PC-3 (cell line): ENCODE measurements at regions not wholly inside any gene's neighbourhood (a gene's known extent, or its start where the extent isn't known, plus 50 kb on each side); places are given as distances from the start of the nearest gene placed in this dataset.

Experiments used
- CTCF ChIP-seq: fragments of 300-600 bp; sonication (generic); conservative IDR thresholded peaks from 2 replicates; pipeline ENCODE4 v1.5.1; 2017; ENCODE audit warnings: antibody characterized with exemption, low read depth, mild to moderate bottlenecking, low read length
- EZH2phosphoT487 ChIP-seq: fragments of 300-600 bp; sonication (generic); IDR thresholded peaks from 2 replicates; pipeline ENCODE4 v1.6.1; 2018; ENCODE audit warnings: mild to moderate bottlenecking, antibody characterized with exemption, low read length, borderline replicate concordance

GRCh38 chr11:116093065-116093464 lies 588.9 kb upstream of the CADM1 start:
- TF ChIP-seq CTCF (no peak), EZH2phosphoT487 (no peak)
